ENCODE measurements at regions not wholly inside any gene's neighbourhood (a gene's known extent, or its start where the extent isn't known, plus 50 kb on each side); places are given as distances from the start of the nearest gene placed in this dataset.

- TF ChIP-seq POU2F2 (IDR thresholded peaks at IDR 0.05; ENCODE audit: low read depth, low read length) (no peak), PAX5 (IDR thresholded peaks at IDR 0.05; ENCODE audit: insufficient read depth, low read length, severe bottlenecking) (no peak), POLR2A (IDR thresholded peaks at IDR 0.05; ENCODE audit: low read depth, low read length) (no peak), TAF1 (IDR thresholded peaks at IDR 0.05; ENCODE audit: low read depth, low read length) (no peak), SPI1 (IDR thresholded peaks at IDR 0.05; ENCODE audit: low read depth, low read length) (no peak), POLR2AphosphoS5 (IDR thresholded peaks at IDR 0.05; ENCODE audit: low read depth, low read length) (no peak)
- FAIRE-seq (no peak), DNase-seq (ENCODE audit: insufficient read length, low spot score) (no peak)
Observed at GRCh38 chr10:4481192-4481591, 344.8 kb upstream of the AKR1E2 start.

GRCh38 chr10:4479342-4479741, 346.7 kb upstream of the AKR1E2 start:
- FAIRE-seq (no peak), DNase-seq (ENCODE audit: insufficient read length, low spot score) (no peak)
- TF ChIP-seq TAF1 (IDR thresholded peaks at IDR 0.05; ENCODE audit: low read depth, low read length) (no peak), POU2F2 (IDR thresholded peaks at IDR 0.05; ENCODE audit: low read depth, low read length) (no peak), POLR2A (IDR thresholded peaks at IDR 0.05; ENCODE audit: low read depth, low read length) (no peak), PAX5 (IDR thresholded peaks at IDR 0.05; ENCODE audit: insufficient read depth, low read length, severe bottlenecking) (no peak), SPI1 (IDR thresholded peaks at IDR 0.05; ENCODE audit: low read depth, low read length) (no peak), POLR2AphosphoS5 (IDR thresholded peaks at IDR 0.05; ENCODE audit: low read depth, low read length) (no peak)

- FAIRE-seq (no peak), DNase-seq (ENCODE audit: insufficient read length, low spot score) (no peak)
- TF ChIP-seq POLR2A (IDR thresholded peaks at IDR 0.05; ENCODE audit: low read depth, low read length) (no peak), TAF1 (IDR thresholded peaks at IDR 0.05; ENCODE audit: low read depth, low read length) (no peak), POLR2AphosphoS5 (IDR thresholded peaks at IDR 0.05; ENCODE audit: low read depth, low read length) (no peak), PAX5 (IDR thresholded peaks at IDR 0.05; ENCODE audit: insufficient read depth, low read length, severe bottlenecking) (no peak), SPI1 (IDR thresholded peaks at IDR 0.05; ENCODE audit: low read depth, low read length) (no peak), POU2F2 (IDR thresholded peaks at IDR 0.05; ENCODE audit: low read depth, low read length) (no peak)
Observed at GRCh38 chr10:4477664-4478063, 348.3 kb upstream of the AKR1E2 start.

GRCh38 chr10:4475827-4476490, 350.0 kb upstream of the AKR1E2 start:
- FAIRE-seq = no peak

GRCh38 chr10:4474829-4475228, 351.2 kb upstream of the AKR1E2 start:
- FAIRE-seq (no peak), DNase-seq (ENCODE audit: insufficient read length, low spot score) (no peak)
- TF ChIP-seq POLR2A (IDR thresholded peaks at IDR 0.05; ENCODE audit: low read depth, low read length) = no peak
- TF ChIP-seq PAX5 (IDR thresholded peaks at IDR 0.05; ENCODE audit: insufficient read depth, low read length, severe bottlenecking) = no peak
- TF ChIP-seq POU2F2 (IDR thresholded peaks at IDR 0.05; ENCODE audit: low read depth, low read length) = no peak
- no peak for TF ChIP-seq TAF1 (IDR thresholded peaks at IDR 0.05; ENCODE audit: low read depth, low read length)
- TF ChIP-seq POLR2AphosphoS5 (IDR thresholded peaks at IDR 0.05; ENCODE audit: low read depth, low read length) = no peak
- TF ChIP-seq SPI1 (IDR thresholded peaks at IDR 0.05; ENCODE audit: low read depth, low read length) = no peak

More at GRCh38 chr10:4475827-4476490, 350.0 kb upstream of the AKR1E2 start:
- TF ChIP-seq POLR2A (IDR thresholded peaks at IDR 0.05; ENCODE audit: low read depth, low read length) = no peak
- no peak for TF ChIP-seq POLR2AphosphoS5 (IDR thresholded peaks at IDR 0.05; ENCODE audit: low read depth, low read length)
- TF ChIP-seq SPI1 (IDR thresholded peaks at IDR 0.05; ENCODE audit: low read depth, low read length) = no peak
- no peak for TF ChIP-seq PAX5 (IDR thresholded peaks at IDR 0.05; ENCODE audit: insufficient read depth, low read length, severe bottlenecking)
- TF ChIP-seq POU2F2 (IDR thresholded peaks at IDR 0.05; ENCODE audit: low read depth, low read length) = no peak
- no peak for TF ChIP-seq TAF1 (IDR thresholded peaks at IDR 0.05; ENCODE audit: low read depth, low read length)
- DNase-seq (ENCODE audit: insufficient read length, low spot score) = no peak

- TF ChIP-seq TAF1 (IDR thresholded peaks at IDR 0.05; ENCODE audit: low read depth, low read length) (no peak), POLR2AphosphoS5 (IDR thresholded peaks at IDR 0.05; ENCODE audit: low read depth, low read length) (no peak), POLR2A (IDR thresholded peaks at IDR 0.05; ENCODE audit: low read depth, low read length) (no peak), SPI1 (IDR thresholded peaks at IDR 0.05; ENCODE audit: low read depth, low read length) (no peak), POU2F2 (IDR thresholded peaks at IDR 0.05; ENCODE audit: low read depth, low read length) (no peak), PAX5 (IDR thresholded peaks at IDR 0.05; ENCODE audit: insufficient read depth, low read length, severe bottlenecking) (no peak)
- no peak for DNase-seq (ENCODE audit: insufficient read length, low spot score)
- FAIRE-seq = no peak
Observed at GRCh38 chr10:4473977-4474376, 352.0 kb upstream of the AKR1E2 start.

- DNase-seq (ENCODE audit: insufficient read length, low spot score) = no peak
- TF ChIP-seq TAF1 (IDR thresholded peaks at IDR 0.05; ENCODE audit: low read depth, low read length) = no peak
- no peak for TF ChIP-seq POLR2AphosphoS5 (IDR thresholded peaks at IDR 0.05; ENCODE audit: low read depth, low read length)
- no peak for TF ChIP-seq POU2F2 (IDR thresholded peaks at IDR 0.05; ENCODE audit: low read depth, low read length)
- no peak for TF ChIP-seq POLR2A (IDR thresholded peaks at IDR 0.05; ENCODE audit: low read depth, low read length)
- no peak for TF ChIP-seq PAX5 (IDR thresholded peaks at IDR 0.05; ENCODE audit: insufficient read depth, low read length, severe bottlenecking)
- no peak for TF ChIP-seq SPI1 (IDR thresholded peaks at IDR 0.05; ENCODE audit: low read depth, low read length)
- FAIRE-seq = no peak
Observed at GRCh38 chr10:4472190-4472904, 353.7 kb upstream of the AKR1E2 start.

- no peak for DNase-seq (ENCODE audit: insufficient read length, low spot score)
- FAIRE-seq = no peak
- TF ChIP-seq POLR2AphosphoS5 (IDR thresholded peaks at IDR 0.05; ENCODE audit: low read depth, low read length) = no peak
- TF ChIP-seq TAF1 (IDR thresholded peaks at IDR 0.05; ENCODE audit: low read depth, low read length) = no peak
- no peak for TF ChIP-seq SPI1 (IDR thresholded peaks at IDR 0.05; ENCODE audit: low read depth, low read length)
- no peak for TF ChIP-seq POU2F2 (IDR thresholded peaks at IDR 0.05; ENCODE audit: low read depth, low read length)
- no peak for TF ChIP-seq PAX5 (IDR thresholded peaks at IDR 0.05; ENCODE audit: insufficient read depth, low read length, severe bottlenecking)
- no peak for TF ChIP-seq POLR2A (IDR thresholded peaks at IDR 0.05; ENCODE audit: low read depth, low read length)
Observed at GRCh38 chr10:4470231-4470835, 355.7 kb upstream of the AKR1E2 start.

- FAIRE-seq (no peak), DNase-seq (ENCODE audit: insufficient read length, low spot score) (no peak)
- TF ChIP-seq PAX5 (IDR thresholded peaks at IDR 0.05; ENCODE audit: insufficient read depth, low read length, severe bottlenecking) (no peak), POLR2AphosphoS5 (IDR thresholded peaks at IDR 0.05; ENCODE audit: low read depth, low read length) (no peak)
Observed at GRCh38 chr10:4467481-4467880, 358.5 kb upstream of the AKR1E2 start.
